GM12878 (cell line): ENCODE measurements at regions not wholly inside any gene's neighbourhood (a gene's known extent, or its start where the extent isn't known, plus 50 kb on each side); places are given as distances from the start of the nearest gene placed in this dataset.
"Not testable (repeated sequence)": the region's sequence is repeated elsewhere in the genome, so short reads cannot be mapped to it uniquely, and the experiment has no call there.

Source experiments
- ATAC-seq: fragments of 200-7000 bp; cut with Tn5 transposase; 3 replicates; pipeline ENCODE4 v1.9.1; 2020; ENCODE audit warnings: mild to moderate bottlenecking, moderate library complexity
- BruUV-seq: library from RNA; stranded (reverse); fragments of 400-500 nt; replicated peaks from 2 replicates; lab custom pipeline; 2021; lab: Mats Ljungman, UMichigan
- CTCF ChIA-PET: fragments of 300-600 bp; sonication (Branson Sonifier 250); formaldehyde crosslinking; extraction: SDS; loops from one replicate; lab custom pipeline; 2021; ENCODE audit warnings: inconsistent platforms; lab: Yijun Ruan, JAX
- POLR2A ChIA-PET: fragments of 350-600 bp; formaldehyde crosslinking; extraction: SDS; loops from one replicate; lab custom pipeline; 2021; ENCODE audit warnings: inconsistent platforms; lab: Charles Lee
- RAD21 ChIA-PET: fragments of 300-600 bp; sonication (Branson Sonifier 250); formaldehyde crosslinking; loops from one replicate; lab custom pipeline; 2023; ENCODE audit warnings: antibody characterized with exemption; ENCODE audit not compliant: unreplicated experiment; lab: Charles Lee
- SMC1A ChIA-PET: fragments of 300-600 bp; sonication (Branson Sonifier 250); formaldehyde crosslinking; loops from one replicate; lab custom pipeline; 2023; ENCODE audit not compliant: unreplicated experiment, uncharacterized antibody; lab: Charles Lee
- DNase-seq: peaks from one replicate; pipeline ENCODE4 v3.0.0-alpha.2; 2011; ENCODE audit warnings: low read depth, low spot score
- FAIRE-seq: peaks from 3 replicates; lab custom pipeline; 2011; peaks lifted over from hg19 to GRCh38; lab: Jason Lieb, UNC
- H2AFZ ChIP-seq: 2 replicates; pipeline ENCODE4 v1.6.0; 2011; ENCODE audit warnings: low read depth, low read length, control low read depth; ENCODE audit not compliant: control insufficient read depth
- H3K27ac ChIP-seq: 2 replicates; pipeline ENCODE4 v1.5.1; 2011; ENCODE audit warnings: control low read depth; ENCODE audit not compliant: control insufficient read depth, insufficient read depth
- H3K27me3 ChIP-seq, 2 experiments: replicated peaks in 1 of 2; 2 replicates each; pipeline versions ENCODE4 v1.6.0 to v1.6.1; 2011; ENCODE audit warnings: low read length in 1 of 2; ENCODE audit not compliant: control insufficient read depth in 2 of 2, insufficient read depth in 2 of 2
- H3K36me3 ChIP-seq, 2 experiments: 2 replicates each; pipeline ENCODE4 v1.5.1; 2011; ENCODE audit warnings: low read length in 1 of 2; ENCODE audit not compliant: control insufficient read depth in 2 of 2, insufficient read depth in 2 of 2
- H3K4me1 ChIP-seq: 2 replicates; pipeline ENCODE4 v1.6.1; 2011; ENCODE audit warnings: mild to moderate bottlenecking, low read length, moderate library complexity, mixed read lengths; ENCODE audit not compliant: control insufficient read depth, insufficient read depth
- H3K4me2 ChIP-seq: 2 replicates; pipeline ENCODE4 v1.6.0; 2011; ENCODE audit warnings: control low read depth; ENCODE audit not compliant: control insufficient read depth, insufficient read depth
- H3K4me3 ChIP-seq: fragments of 200-600 bp; sonication (generic); 2 replicates; pipeline ENCODE4 v1.5.1; 2016
- H3K79me2 ChIP-seq: 2 replicates; pipeline ENCODE4 v1.6.0; 2011; ENCODE audit warnings: low read length; ENCODE audit not compliant: control insufficient read depth, insufficient read depth
- H3K9ac ChIP-seq: 2 replicates; pipeline ENCODE4 v1.8.0; 2011; ENCODE audit warnings: low read length, control low read depth, mixed read lengths; ENCODE audit not compliant: control insufficient read depth, insufficient read depth
- H3K9me3 ChIP-seq: replicated peaks from 3 replicates; pipeline ENCODE4 v1.5.1; 2011; ENCODE audit warnings: mild to moderate bottlenecking, low read length; ENCODE audit not compliant: control insufficient read depth, insufficient read depth
- H4K20me1 ChIP-seq: 2 replicates; pipeline ENCODE4 v1.6.0; 2011; ENCODE audit not compliant: control insufficient read depth, insufficient read depth
- REST ChIP-seq: IDR thresholded peaks from 2 replicates; pipeline ENCODE4 v1.6.1; 2012; ENCODE audit warnings: mild to moderate bottlenecking, low read depth, low read length
- ZBTB11 ChIP-seq: fragments of 450-650 bp; formaldehyde crosslinking; IDR thresholded peaks from 2 replicates; pipeline ENCODE4 v1.5.0; 2022; ENCODE audit warnings: mild to moderate bottlenecking, missing genetic modification characterization
- WGBS: methylation state at CpG from one replicate; pipeline ENCODE4 v1.1.6; 2016; ENCODE audit warnings: low lambda C conversion rate; ENCODE audit not compliant: insufficient replicate concordance, insufficient coverage; ENCODE audit errors: missing lambda C conversion rate; 5-methylcytosine and 5-hydroxymethylcytosine counted together
- in situ Hi-C: fragments of 300-500 bp; cut with MboI; formaldehyde crosslinking; loops from 9 replicates; pipeline ENCODE4 v1.14.3; 2018; ENCODE audit warnings: mixed read lengths
- intact Hi-C: fragments of 100-400 bp; cut with micrococcal nuclease; formaldehyde crosslinking; loops from one replicate; pipeline ENCODE4 v1.14.2; 2022; ENCODE audit not compliant: unreplicated experiment

GRCh38 chr18:8529609-8530008 is 79.6 kb upstream of the RAB12 start (continued):
- TF ChIP-seq ZBTB11 (CRISPR knock-in tag), result no peak
- TF ChIP-seq REST, result no peak

GRCh38 chr18:8531084-8531483 is 78.2 kb upstream of the RAB12 start:
- FAIRE-seq, H3K36me3 ChIP-seq, ATAC-seq, H3K9ac ChIP-seq, H4K20me1 ChIP-seq, H3K79me2 ChIP-seq, H3K4me3 ChIP-seq, DNase-seq, in situ Hi-C loops, H3K9me3 ChIP-seq, POLR2A ChIA-PET, SMC1A ChIA-PET, BruUV-seq, H3K4me1 ChIP-seq, H3K4me2 ChIP-seq, H2AFZ ChIP-seq, RAD21 ChIA-PET, H3K27ac ChIP-seq, H3K27me3 ChIP-seq, intact Hi-C loops: not testable (repeated sequence)
- CTCF ChIA-PET, result interaction anchor here (0.9 kb wide), 1 partner anchor 74 kb away, joined by 3 read pairs; no protein-coding TSS in a partner anchor
- WGBS, result 38% methylated on average over 2 of the region's 2 CpGs
